Vagina (tissue), 2 donors: ENCODE measurements at regions not wholly inside any gene's neighbourhood (a gene's known extent, or its start where the extent isn't known, plus 50 kb on each side); places are given as distances from the start of the nearest gene placed in this dataset.

Experiments used
- DNase-seq, 2 donors: peaks; one replicate each; pipeline ENCODE4 v3.0.0-alpha.2; 2017; ENCODE audit errors: extremely low spot score in 2 of 2
- H3K27ac ChIP-seq: fragments of 200-600 bp; sonication (generic); one replicate; pipeline ENCODE4 v1.5.1; 2019
- H3K27me3 ChIP-seq: fragments of 200-600 bp; sonication (generic); one replicate; pipeline ENCODE4 v1.5.1; 2019
- H3K36me3 ChIP-seq, 2 donors: fragments of 200-600 bp; sonication (generic); one replicate each; pipeline ENCODE4 v1.5.1; 2017 to 2019
- H3K4me1 ChIP-seq: fragments of 200-600 bp; sonication (generic); one replicate; pipeline ENCODE4 v1.5.1; 2019
- H3K4me3 ChIP-seq, 2 donors: fragments of 200-600 bp; sonication (generic); 1 replicate in 1 of 2; 2 replicates in 1 of 2; pipeline ENCODE4 v1.5.1; 2016 to 2019
- H3K9me3 ChIP-seq: fragments of 200-600 bp; sonication (generic); one replicate; pipeline ENCODE4 v1.5.1; 2019
- POLR2A ChIP-seq, 2 donors: fragments of 450-650 bp; IDR thresholded peaks; one replicate each; pipeline ENCODE4 v1.6.1; 2017; ENCODE audit warnings: antibody characterized with exemption in 2 of 2, mild to moderate bottlenecking in 2 of 2, moderate library complexity in 2 of 2
- POLR2AphosphoS5 ChIP-seq, 2 donors: sonication (generic); formaldehyde crosslinking; IDR thresholded peaks; one replicate each; pipeline ENCODE4 v1.9.0; 2017; ENCODE audit warnings: antibody characterized with exemption in 2 of 2, mild to moderate bottlenecking in 2 of 2, low read depth in 1 of 2; ENCODE audit not compliant: insufficient read depth in 1 of 2
- intact Hi-C: fragments of 100-400 bp; cut with DNase I; formaldehyde crosslinking; loops from one replicate; pipeline ENCODE4 v1.15.1; 2023
- TF ChIP-seq, protein P1 (sequence below), 3 experiments: fragments of 450-650 bp in 2 of 3; fragments of 200-600 bp in 1 of 3; sonication (generic) in 1 of 3; IDR thresholded peaks; one replicate each; pipeline ENCODE4 v1.5.1; 2017 to 2019; ENCODE audit warnings: antibody characterized with exemption in 3 of 3, mild to moderate bottlenecking in 2 of 3, moderate library complexity in 2 of 3

DNA sequence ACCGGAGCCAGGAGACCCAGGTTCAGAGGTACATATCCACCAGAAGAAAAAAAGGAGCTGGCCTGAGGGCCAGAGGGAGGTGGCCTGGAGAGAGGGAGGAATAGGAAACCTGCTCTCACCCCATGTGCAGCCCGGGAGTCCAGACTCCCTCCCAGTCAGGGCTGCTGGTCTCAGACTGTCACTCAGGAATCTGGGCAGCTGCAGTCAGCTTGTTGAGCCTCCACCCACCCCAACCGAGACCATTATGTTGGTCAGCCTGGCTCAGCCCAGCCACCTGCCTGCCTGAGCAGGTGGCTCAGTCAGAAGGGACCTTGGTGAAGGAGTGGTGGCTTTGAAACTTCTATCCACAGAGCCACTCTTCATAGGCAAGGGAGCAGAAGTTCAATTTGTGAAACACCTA is 53.3 kb upstream of the EPB41L1 start:
- intact Hi-C loops = no loop called here
- no peaks in the 10 kb centered on the region for H3K36me3 ChIP-seq
- no peaks in the 10 kb centered on the region for H3K27me3 ChIP-seq
- no peak overlapping the region for H3K4me3 ChIP-seq
- H3K27ac ChIP-seq = no peak overlapping the region
- H3K4me1 ChIP-seq = peaks cover 20% of the 10 kb centered on the region
- DNase-seq = no peak
- no peak for TF ChIP-seq POLR2A (IDR thresholded peaks at IDR 0.05)
- TF ChIP-seq, protein P1, sequence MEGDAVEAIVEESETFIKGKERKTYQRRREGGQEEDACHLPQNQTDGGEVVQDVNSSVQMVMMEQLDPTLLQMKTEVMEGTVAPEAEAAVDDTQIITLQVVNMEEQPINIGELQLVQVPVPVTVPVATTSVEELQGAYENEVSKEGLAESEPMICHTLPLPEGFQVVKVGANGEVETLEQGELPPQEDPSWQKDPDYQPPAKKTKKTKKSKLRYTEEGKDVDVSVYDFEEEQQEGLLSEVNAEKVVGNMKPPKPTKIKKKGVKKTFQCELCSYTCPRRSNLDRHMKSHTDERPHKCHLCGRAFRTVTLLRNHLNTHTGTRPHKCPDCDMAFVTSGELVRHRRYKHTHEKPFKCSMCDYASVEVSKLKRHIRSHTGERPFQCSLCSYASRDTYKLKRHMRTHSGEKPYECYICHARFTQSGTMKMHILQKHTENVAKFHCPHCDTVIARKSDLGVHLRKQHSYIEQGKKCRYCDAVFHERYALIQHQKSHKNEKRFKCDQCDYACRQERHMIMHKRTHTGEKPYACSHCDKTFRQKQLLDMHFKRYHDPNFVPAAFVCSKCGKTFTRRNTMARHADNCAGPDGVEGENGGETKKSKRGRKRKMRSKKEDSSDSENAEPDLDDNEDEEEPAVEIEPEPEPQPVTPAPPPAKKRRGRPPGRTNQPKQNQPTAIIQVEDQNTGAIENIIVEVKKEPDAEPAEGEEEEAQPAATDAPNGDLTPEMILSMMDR (IDR thresholded peaks at IDR 0.05) = no peak
- no peak for TF ChIP-seq POLR2AphosphoS5 (IDR thresholded peaks at IDR 0.05; ENCODE audit: insufficient read depth in 1 of 2, low read depth in 1 of 2)
- H3K9me3 ChIP-seq = no peaks in the 10 kb centered on the region

DNA sequence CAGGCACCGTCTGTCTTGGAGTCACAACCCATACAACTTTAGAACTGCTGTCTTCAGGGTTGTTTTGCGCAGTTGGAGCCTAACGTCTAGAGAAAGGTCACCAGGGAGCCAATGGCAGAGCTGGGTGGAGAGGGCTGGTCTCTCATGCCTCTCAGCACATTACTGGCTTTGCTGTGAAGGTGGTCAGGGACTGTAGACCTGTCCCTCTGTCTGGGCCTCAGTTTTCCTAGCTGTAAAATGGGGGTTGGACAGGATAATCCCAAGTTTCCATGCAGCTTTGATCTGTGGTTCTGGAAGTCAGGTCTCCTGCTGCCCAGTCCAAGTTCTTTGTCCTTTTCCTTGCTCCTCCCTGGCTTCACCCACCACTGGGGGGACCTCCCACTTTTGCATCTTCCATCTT is 52.2 kb upstream of the EPB41L1 start:
- Histone ChIP-seq H3K9me3 (no peaks in the 10 kb centered on the region), H3K36me3 (no peaks in the 10 kb centered on the region), H3K27me3 (no peaks in the 10 kb centered on the region), H3K4me1 (peaks cover 17% of the 10 kb centered on the region), H3K4me3 (no peak overlapping the region), H3K27ac (no peak overlapping the region)
- DNase-seq = no peak
- intact Hi-C loops = no loop called here
- TF ChIP-seq POLR2AphosphoS5 (IDR thresholded peaks at IDR 0.05; ENCODE audit: insufficient read depth in 1 of 2, low read depth in 1 of 2) = no peak
- TF ChIP-seq, protein P1 (IDR thresholded peaks at IDR 0.05) = no peak
- TF ChIP-seq POLR2A (IDR thresholded peaks at IDR 0.05) = no peak

DNA sequence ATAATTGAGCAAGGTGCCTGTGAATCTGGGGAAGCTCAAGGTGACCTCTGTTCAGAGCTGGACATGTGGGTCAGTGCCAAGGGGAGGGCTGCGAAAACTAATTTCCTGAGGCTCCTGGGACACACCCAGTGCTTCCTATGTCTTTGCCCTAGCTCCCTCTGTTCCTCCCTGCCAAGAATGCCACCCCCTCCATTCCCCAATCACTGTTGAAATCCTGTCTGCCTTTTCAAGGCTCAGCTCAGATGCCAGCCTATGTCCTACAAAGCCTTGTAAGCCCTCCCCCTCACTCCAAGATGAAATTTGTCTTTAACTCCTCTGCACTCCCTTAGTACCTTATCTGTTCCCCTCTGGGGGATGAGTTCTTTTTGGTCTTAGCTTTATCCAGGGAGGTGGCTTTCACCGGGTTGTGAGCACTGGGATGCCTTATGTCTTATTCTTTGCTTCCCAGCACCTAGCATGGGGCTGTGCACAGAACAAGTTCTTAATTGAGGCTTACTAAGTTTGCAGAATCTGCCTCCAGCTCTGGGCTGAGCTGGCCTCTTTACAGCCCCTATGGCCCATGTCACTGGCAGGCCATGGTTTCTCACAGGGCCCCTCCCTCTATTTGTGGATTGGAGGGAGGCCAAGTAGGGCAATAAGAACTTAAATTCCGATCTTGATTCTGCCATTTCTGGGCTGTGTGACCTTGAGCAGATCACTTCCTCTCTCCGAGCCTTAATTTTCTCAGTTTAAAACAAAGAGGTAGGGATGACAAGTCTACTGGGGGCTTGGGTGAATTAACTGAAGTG is 51.5 kb upstream of the EPB41L1 start:
- Histone ChIP-seq H3K4me1 (peaks cover 11% of the 10 kb centered on the region), H3K9me3 (no peaks in the 10 kb centered on the region), H3K4me3 (no peak overlapping the region), H3K27ac (no peak overlapping the region), H3K27me3 (no peaks in the 10 kb centered on the region), H3K36me3 (no peaks in the 10 kb centered on the region)
- intact Hi-C loops = no loop called here
- TF ChIP-seq, protein P1 (IDR thresholded peaks at IDR 0.05) = no peak
- TF ChIP-seq POLR2AphosphoS5 (IDR thresholded peaks at IDR 0.05; ENCODE audit: insufficient read depth in 1 of 2, low read depth in 1 of 2) (no peak), POLR2A (IDR thresholded peaks at IDR 0.05) (no peak)
- DNase-seq = no peak

DNA sequence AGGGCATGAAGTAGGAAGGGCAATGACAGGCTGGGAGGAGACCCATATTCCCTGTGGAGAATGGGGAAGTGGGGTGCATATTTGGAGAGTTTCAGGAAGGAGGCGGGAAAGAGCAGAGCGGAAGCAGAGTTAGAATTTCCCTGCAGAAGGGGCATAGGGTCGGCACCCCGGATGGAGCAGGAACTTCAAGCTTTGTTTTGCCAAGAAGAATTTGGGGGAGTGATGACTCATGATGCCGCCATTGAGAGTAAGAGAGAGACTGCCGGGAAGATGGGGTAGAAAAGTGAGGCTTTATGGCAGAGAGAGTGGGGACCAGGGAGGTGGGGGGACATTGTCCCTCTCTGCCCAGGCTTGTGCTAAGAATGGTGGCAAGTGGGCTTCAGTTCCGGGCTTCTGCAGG is 50.3 kb upstream of the EPB41L1 start:
- H3K27ac ChIP-seq = no peak overlapping the region
- intact Hi-C loops = no loop called here

More for the DNA sequence above, 50.3 kb upstream of the EPB41L1 start:
- no peaks in the 10 kb centered on the region for H3K9me3 ChIP-seq
- H3K27me3 ChIP-seq = no peaks in the 10 kb centered on the region
- no peak for DNase-seq
- peaks cover 9% of the 10 kb centered on the region for H3K4me1 ChIP-seq
- TF ChIP-seq, protein P1 (IDR thresholded peaks at IDR 0.05) = no peak
- TF ChIP-seq POLR2A (IDR thresholded peaks at IDR 0.05) = no peak
- TF ChIP-seq POLR2AphosphoS5 (IDR thresholded peaks at IDR 0.05; ENCODE audit: insufficient read depth in 1 of 2, low read depth in 1 of 2) = no peak
- H3K4me3 ChIP-seq = no peak overlapping the region
- no peaks in the 10 kb centered on the region for H3K36me3 ChIP-seq
